ENCODE measurements at regions not wholly inside any gene's neighbourhood (a gene's known extent, or its start where the extent isn't known, plus 50 kb on each side); places are given as distances from the start of the nearest gene placed in this dataset.

DNA sequence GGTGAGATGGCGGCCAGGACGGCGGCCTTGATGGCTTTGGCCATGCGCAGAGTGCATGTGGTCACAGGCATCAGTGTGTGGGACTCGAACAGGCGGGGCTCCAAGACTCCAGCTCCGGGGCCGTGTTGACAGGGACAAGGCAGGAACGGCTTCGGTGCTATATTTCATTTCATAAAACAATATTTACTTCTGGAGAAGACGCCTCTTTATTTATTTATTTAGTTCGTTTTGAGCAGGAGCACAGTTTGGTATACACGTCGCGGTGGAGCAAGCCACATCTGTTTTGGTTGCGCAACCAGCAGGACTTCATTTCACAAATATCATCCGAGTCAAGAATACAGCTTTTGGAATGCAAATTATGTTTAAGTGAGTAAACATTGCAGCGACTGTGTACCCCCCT lies 166.7 kb upstream of the TSHZ3 start:
- Histone ChIP-seq H3K4me3 (ENCODE audit: low read depth, low read length) (no peak overlapping the region), H2BK120ac (ENCODE audit: insufficient read depth, low read length, poor library complexity) (no peak overlapping the region), H3K4ac (ENCODE audit: low read depth, low read length) (no peak overlapping the region), H3K9me3 (ENCODE audit: insufficient read depth, low read depth, low read length) (no peaks in the 10 kb centered on the region), H4K12ac (ENCODE audit: low read depth, low read length) (no peak overlapping the region), H3K4me1 (ENCODE audit: control insufficient read depth in 1 of 2, insufficient read depth in 2 of 2, low read length in 2 of 2) (no peaks in the 10 kb centered on the region), H2AK5ac (ENCODE audit: low read length) (no peak overlapping the region), H4K91ac (ENCODE audit: low read depth, low read length) (no peak overlapping the region), H3K9ac (ENCODE audit: low read length) (no peak overlapping the region), H2AFZ (ENCODE audit: insufficient read depth, low read length, poor library complexity) (no peak overlapping the region), H4K8ac (ENCODE audit: low read depth, low read length) (no peak overlapping the region), H3K36me3 (ENCODE audit: control insufficient read depth in 1 of 2, insufficient read depth in 2 of 2, low read length in 2 of 2) (no peaks in the 10 kb centered on the region), H3K4me2 (ENCODE audit: low read length) (no peak overlapping the region), H3K14ac (ENCODE audit: low read length) (no peak overlapping the region), H3K27ac (ENCODE audit: low read depth, low read length) (no peak overlapping the region), H3K23ac (ENCODE audit: low read length) (no peak overlapping the region), H3K18ac (ENCODE audit: low read length) (no peak overlapping the region), H2BK12ac (ENCODE audit: low read length) (no peak overlapping the region), H3K79me2 (ENCODE audit: control insufficient read depth, insufficient read depth, low read length, poor library complexity) (no peaks in the 10 kb centered on the region), H3K27me3 (ENCODE audit: insufficient read depth, low read length) (no peaks in the 10 kb centered on the region), H3K79me1 (ENCODE audit: low read length) (no peaks in the 10 kb centered on the region), H2BK5ac (ENCODE audit: low read depth, low read length, poor library complexity) (no peak overlapping the region)
- DNase-seq, result peak in 1 of 2 donors; percentile 45
- WGBS (ENCODE audit: extremely low coverage, insufficient coverage, insufficient read length), result no CpG with 5 or more reads among the region's 18 CpGs

- Histone ChIP-seq H2AK5ac (ENCODE audit: low read length) (no peak overlapping the region), H3K14ac (ENCODE audit: low read length) (no peak overlapping the region), H3K4me1 (ENCODE audit: control insufficient read depth in 1 of 2, insufficient read depth in 2 of 2, low read length in 2 of 2) (no peaks in the 10 kb centered on the region), H3K4ac (ENCODE audit: low read depth, low read length) (no peak overlapping the region), H3K23ac (ENCODE audit: low read length) (no peak overlapping the region), H2BK12ac (ENCODE audit: low read length) (no peak overlapping the region), H2AFZ (ENCODE audit: insufficient read depth, low read length, poor library complexity) (no peak overlapping the region), H3K79me1 (ENCODE audit: low read length) (no peaks in the 10 kb centered on the region), H3K27me3 (ENCODE audit: insufficient read depth, low read length) (no peaks in the 10 kb centered on the region), H3K9ac (ENCODE audit: low read length) (no peak overlapping the region), H3K79me2 (ENCODE audit: control insufficient read depth, insufficient read depth, low read length, poor library complexity) (no peaks in the 10 kb centered on the region), H4K8ac (ENCODE audit: low read depth, low read length) (no peak overlapping the region), H3K36me3 (ENCODE audit: control insufficient read depth in 1 of 2, insufficient read depth in 2 of 2, low read length in 2 of 2) (no peaks in the 10 kb centered on the region), H3K9me3 (ENCODE audit: insufficient read depth, low read depth, low read length) (no peaks in the 10 kb centered on the region), H3K18ac (ENCODE audit: low read length) (no peak overlapping the region), H4K91ac (ENCODE audit: low read depth, low read length) (no peak overlapping the region), H3K4me2 (ENCODE audit: low read length) (no peak overlapping the region), H3K27ac (ENCODE audit: low read depth, low read length) (no peak overlapping the region), H2BK5ac (ENCODE audit: low read depth, low read length, poor library complexity) (no peak overlapping the region), H2BK120ac (ENCODE audit: insufficient read depth, low read length, poor library complexity) (no peak overlapping the region), H3K4me3 (ENCODE audit: low read depth, low read length) (no peak overlapping the region), H4K12ac (ENCODE audit: low read depth, low read length) (no peak overlapping the region)
- WGBS (ENCODE audit: extremely low coverage, insufficient coverage, insufficient read length), result no CpG with 5 or more reads among the region's 9 CpGs
- no peak for DNase-seq
These were observed 167.5 kb upstream of the TSHZ3 start for GRCh38 chr19:31516756-31517155.

GRCh38 chr19:31517224-31518180 lies 168.3 kb upstream of the TSHZ3 start:
- Histone ChIP-seq H3K4me1 (ENCODE audit: control insufficient read depth in 1 of 2, insufficient read depth in 2 of 2, low read length in 2 of 2) (no peaks in the 10 kb centered on the region), H4K91ac (ENCODE audit: low read depth, low read length) (no peak overlapping the region), H3K14ac (ENCODE audit: low read length) (no peak overlapping the region), H3K9me3 (ENCODE audit: insufficient read depth, low read depth, low read length) (no peaks in the 10 kb centered on the region), H3K79me2 (ENCODE audit: control insufficient read depth, insufficient read depth, low read length, poor library complexity) (no peaks in the 10 kb centered on the region), H3K27me3 (ENCODE audit: insufficient read depth, low read length) (no peaks in the 10 kb centered on the region), H3K18ac (ENCODE audit: low read length) (no peak overlapping the region), H3K27ac (ENCODE audit: low read depth, low read length) (no peak overlapping the region), H3K23ac (ENCODE audit: low read length) (no peak overlapping the region), H2AFZ (ENCODE audit: insufficient read depth, low read length, poor library complexity) (no peak overlapping the region), H3K4me3 (ENCODE audit: low read depth, low read length) (no peak overlapping the region), H3K4ac (ENCODE audit: low read depth, low read length) (no peak overlapping the region), H2BK120ac (ENCODE audit: insufficient read depth, low read length, poor library complexity) (no peak overlapping the region), H2BK5ac (ENCODE audit: low read depth, low read length, poor library complexity) (no peak overlapping the region), H3K36me3 (ENCODE audit: control insufficient read depth in 1 of 2, insufficient read depth in 2 of 2, low read length in 2 of 2) (no peaks in the 10 kb centered on the region), H3K4me2 (ENCODE audit: low read length) (no peak overlapping the region), H4K12ac (ENCODE audit: low read depth, low read length) (no peak overlapping the region), H3K79me1 (ENCODE audit: low read length) (no peaks in the 10 kb centered on the region), H3K9ac (ENCODE audit: low read length) (no peak overlapping the region), H4K8ac (ENCODE audit: low read depth, low read length) (no peak overlapping the region), H2AK5ac (ENCODE audit: low read length) (no peak overlapping the region), H2BK12ac (ENCODE audit: low read length) (no peak overlapping the region)
- no CpG with 5 or more reads among the region's 33 CpGs for WGBS (ENCODE audit: extremely low coverage, insufficient coverage, insufficient read length)
- DNase-seq, result no peak

- Histone ChIP-seq H2BK12ac (ENCODE audit: low read length) (no peak overlapping the region), H4K12ac (ENCODE audit: low read depth, low read length) (no peak overlapping the region), H3K9me3 (ENCODE audit: insufficient read depth, low read depth, low read length) (no peaks in the 10 kb centered on the region), H3K4ac (ENCODE audit: low read depth, low read length) (no peak overlapping the region), H3K79me2 (ENCODE audit: control insufficient read depth, insufficient read depth, low read length, poor library complexity) (no peaks in the 10 kb centered on the region), H2AFZ (ENCODE audit: insufficient read depth, low read length, poor library complexity) (no peak overlapping the region), H4K91ac (ENCODE audit: low read depth, low read length) (no peak overlapping the region), H4K8ac (ENCODE audit: low read depth, low read length) (no peak overlapping the region), H2BK5ac (ENCODE audit: low read depth, low read length, poor library complexity) (no peak overlapping the region), H3K4me2 (ENCODE audit: low read length) (no peak overlapping the region), H3K4me3 (ENCODE audit: low read depth, low read length) (no peak overlapping the region), H3K14ac (ENCODE audit: low read length) (no peak overlapping the region), H3K18ac (ENCODE audit: low read length) (no peak overlapping the region), H3K36me3 (ENCODE audit: control insufficient read depth in 1 of 2, insufficient read depth in 2 of 2, low read length in 2 of 2) (no peaks in the 10 kb centered on the region), H3K27me3 (ENCODE audit: insufficient read depth, low read length) (no peaks in the 10 kb centered on the region), H3K27ac (ENCODE audit: low read depth, low read length) (no peak overlapping the region), H3K23ac (ENCODE audit: low read length) (no peak overlapping the region), H3K79me1 (ENCODE audit: low read length) (no peaks in the 10 kb centered on the region), H2BK120ac (ENCODE audit: insufficient read depth, low read length, poor library complexity) (no peak overlapping the region), H2AK5ac (ENCODE audit: low read length) (no peak overlapping the region), H3K4me1 (ENCODE audit: control insufficient read depth in 1 of 2, insufficient read depth in 2 of 2, low read length in 2 of 2) (no peaks in the 10 kb centered on the region), H3K9ac (ENCODE audit: low read length) (no peak overlapping the region)
- WGBS (ENCODE audit: extremely low coverage, insufficient coverage, insufficient read length), result no CpG with 5 or more reads among the region's 13 CpGs
- DNase-seq, result peak; percentile 43 to 66
These were observed 169.2 kb upstream of the TSHZ3 start for GRCh38 chr19:31518216-31519020.
